ENCODE measurements at regions not wholly inside any gene's neighbourhood (a gene's known extent, or its start where the extent isn't known, plus 50 kb on each side); places are given as distances from the start of the nearest gene placed in this dataset.

- no peak for DNase-seq (ENCODE audit: low read depth)
- no peak overlapping the region for H3K4me3 ChIP-seq (ENCODE audit: low read depth, low read length)
- H3K36me3 ChIP-seq (ENCODE audit: control insufficient read depth, insufficient read depth, low read length) = no peaks in the 10 kb centered on the region
- no peaks in the 10 kb centered on the region for H3K27me3 ChIP-seq (ENCODE audit: control insufficient read depth, insufficient read depth, low read length)
- no peak for TF ChIP-seq CTCF (IDR thresholded peaks at IDR 0.05; ENCODE audit: insufficient read depth, low read length, poor library complexity, severe bottlenecking)
Observed at GRCh38 chr1:227401562-227402342, 83.5 kb upstream of the CDC42BPA start.

- Histone ChIP-seq H3K4me3 (ENCODE audit: low read depth, low read length) (no peak overlapping the region), H3K27me3 (ENCODE audit: control insufficient read depth, insufficient read depth, low read length) (no peaks in the 10 kb centered on the region), H3K36me3 (ENCODE audit: control insufficient read depth, insufficient read depth, low read length) (no peaks in the 10 kb centered on the region)
- TF ChIP-seq CTCF (IDR thresholded peaks at IDR 0.05; ENCODE audit: insufficient read depth, low read length, poor library complexity, severe bottlenecking) = no peak
- DNase-seq (ENCODE audit: low read depth) = no peak
Observed at GRCh38 chr1:227399152-227399730, 80.9 kb upstream of the CDC42BPA start.

GRCh38 chr1:227397354-227397978 lies 79.2 kb upstream of the CDC42BPA start:
- no peaks in the 10 kb centered on the region for H3K36me3 ChIP-seq (ENCODE audit: control insufficient read depth, insufficient read depth, low read length)
- no peak overlapping the region for H3K4me3 ChIP-seq (ENCODE audit: low read depth, low read length)
- TF ChIP-seq CTCF (IDR thresholded peaks at IDR 0.05; ENCODE audit: insufficient read depth, low read length, poor library complexity, severe bottlenecking) = no peak
- H3K27me3 ChIP-seq (ENCODE audit: control insufficient read depth, insufficient read depth, low read length) = no peaks in the 10 kb centered on the region
- DNase-seq (ENCODE audit: low read depth) = no peak

- H3K36me3 ChIP-seq (ENCODE audit: control insufficient read depth, insufficient read depth, low read length) = no peaks in the 10 kb centered on the region
- TF ChIP-seq CTCF (IDR thresholded peaks at IDR 0.05; ENCODE audit: insufficient read depth, low read length, poor library complexity, severe bottlenecking) = no peak
- no peaks in the 10 kb centered on the region for H3K27me3 ChIP-seq (ENCODE audit: control insufficient read depth, insufficient read depth, low read length)
- no peak for DNase-seq (ENCODE audit: low read depth)
- no peak overlapping the region for H3K4me3 ChIP-seq (ENCODE audit: low read depth, low read length)
Observed at GRCh38 chr1:227396539-227397353, 78.5 kb upstream of the CDC42BPA start.

- no peaks in the 10 kb centered on the region for H3K27me3 ChIP-seq (ENCODE audit: control insufficient read depth, insufficient read depth, low read length)
- no peak for TF ChIP-seq CTCF (IDR thresholded peaks at IDR 0.05; ENCODE audit: insufficient read depth, low read length, poor library complexity, severe bottlenecking)
- no peak overlapping the region for H3K4me3 ChIP-seq (ENCODE audit: low read depth, low read length)
- no peaks in the 10 kb centered on the region for H3K36me3 ChIP-seq (ENCODE audit: control insufficient read depth, insufficient read depth, low read length)
- DNase-seq (ENCODE audit: low read depth) = no peak
Observed at GRCh38 chr1:227395426-227396028, 77.2 kb upstream of the CDC42BPA start.

All from kidney epithelial cell (primary cell).